22Rv1 (cell line): ENCODE measurements at regions not wholly inside any gene's neighbourhood (a gene's known extent, or its start where the extent isn't known, plus 50 kb on each side); places are given as distances from the start of the nearest gene placed in this dataset.

Experiments
- H3K27ac ChIP-seq: fragments of 450-650 bp; 2 replicates; pipeline ENCODE4 v1.5.1; 2017
- CTCF ChIP-seq: fragments of 450-650 bp; IDR thresholded peaks from 2 replicates; pipeline ENCODE4 v1.5.1; 2017; ENCODE audit warnings: mild to moderate bottlenecking
- ZFX ChIP-seq: fragments of 450-650 bp; IDR thresholded peaks from 2 replicates; pipeline ENCODE4 v1.6.1; 2017; ENCODE audit warnings: antibody characterized with exemption, borderline replicate concordance

- no peak overlapping the region for H3K27ac ChIP-seq
- TF ChIP-seq ZFX (no peak), CTCF (no peak)
These were observed 51.2 kb upstream of the SORCS1 start for GRCh38 chr10:107215681-107216080.
